Smooth muscle cell (in vitro differentiated cells): ENCODE measurements at regions not wholly inside any gene's neighbourhood (a gene's known extent, or its start where the extent isn't known, plus 50 kb on each side); places are given as distances from the start of the nearest gene placed in this dataset.

Experiments
- DNase-seq: peaks from one replicate; lab custom pipeline; 2025; ENCODE audit not compliant: unreplicated experiment; lab: John Stamatoyannopoulos, UW
- H2AFZ ChIP-seq: fragments of 200-600 bp; sonication (generic); 2 replicates; pipeline ENCODE4 v1.6.0; 2016; ENCODE audit warnings: antibody characterized with exemption, low read depth, mild to moderate bottlenecking
- H3F3A ChIP-seq: fragments of 200-600 bp; sonication (generic); 2 replicates; pipeline ENCODE4 v1.6.0; 2017; ENCODE audit warnings: antibody characterized with exemption, low read depth
- H3K27ac ChIP-seq: fragments of 200-600 bp; sonication (generic); 2 replicates; pipeline ENCODE4 v1.5.1; 2016; ENCODE audit warnings: low read depth, mild to moderate bottlenecking
- H3K27me3 ChIP-seq: fragments of 200-600 bp; sonication (generic); 2 replicates; pipeline ENCODE4 v1.6.1; 2016; ENCODE audit warnings: low read depth, mild to moderate bottlenecking
- H3K36me3 ChIP-seq: fragments of 200-600 bp; sonication (generic); 2 replicates; pipeline ENCODE4 v1.5.1; 2016; ENCODE audit warnings: low read depth
- H3K4me1 ChIP-seq: fragments of 200-600 bp; sonication (generic); 2 replicates; pipeline ENCODE4 v1.5.1; 2016; ENCODE audit warnings: low read depth
- H3K4me2 ChIP-seq: fragments of 200-600 bp; sonication (generic); 2 replicates; pipeline ENCODE4 v1.6.0; 2016; ENCODE audit warnings: mild to moderate bottlenecking
- H3K4me3 ChIP-seq: fragments of 200-600 bp; sonication (generic); 2 replicates; pipeline ENCODE4 v1.5.1; 2016; ENCODE audit warnings: mild to moderate bottlenecking
- H3K79me2 ChIP-seq: fragments of 200-600 bp; sonication (generic); 2 replicates; pipeline ENCODE4 v1.6.0; 2016; ENCODE audit warnings: low read depth, mild to moderate bottlenecking
- H3K9ac ChIP-seq: fragments of 200-600 bp; sonication (generic); 2 replicates; pipeline ENCODE4 v1.6.0; 2016; ENCODE audit warnings: low read depth
- H3K9me3 ChIP-seq: fragments of 200-600 bp; sonication (generic); replicated peaks from 2 replicates; pipeline ENCODE4 v1.5.1; 2016; ENCODE audit warnings: low read depth
- H4K20me1 ChIP-seq: fragments of 200-600 bp; sonication (generic); 2 replicates; pipeline ENCODE4 v1.6.0; 2016; ENCODE audit warnings: low read depth
- WGBS: methylation state at CpG from one replicate; pipeline ENCODE4 v1.1.7; 2016; ENCODE audit warnings: low lambda C conversion rate; 5-methylcytosine and 5-hydroxymethylcytosine counted together
- TF ChIP-seq, protein P1 (sequence below): fragments of 200-600 bp; sonication (generic); IDR thresholded peaks from 2 replicates; pipeline ENCODE4 v1.5.1; 2017; ENCODE audit warnings: borderline replicate concordance, mild to moderate bottlenecking, antibody characterized with exemption; ENCODE audit not compliant: insufficient read depth, poor library complexity, severe bottlenecking

- H3K27me3 ChIP-seq: no peaks in the 10 kb centered on the region
- H3K36me3 ChIP-seq: no peaks in the 10 kb centered on the region
- H2AFZ ChIP-seq: no peak overlapping the region
- no peak overlapping the region for H3K27ac ChIP-seq
- DNase-seq: no peak
- H3F3A ChIP-seq: no peaks in the 10 kb centered on the region
- no peaks in the 10 kb centered on the region for H3K9me3 ChIP-seq
- H3K9ac ChIP-seq: no peak overlapping the region
- H3K79me2 ChIP-seq: no peaks in the 10 kb centered on the region
- H4K20me1 ChIP-seq: no peaks in the 10 kb centered on the region
- TF ChIP-seq, protein P1, sequence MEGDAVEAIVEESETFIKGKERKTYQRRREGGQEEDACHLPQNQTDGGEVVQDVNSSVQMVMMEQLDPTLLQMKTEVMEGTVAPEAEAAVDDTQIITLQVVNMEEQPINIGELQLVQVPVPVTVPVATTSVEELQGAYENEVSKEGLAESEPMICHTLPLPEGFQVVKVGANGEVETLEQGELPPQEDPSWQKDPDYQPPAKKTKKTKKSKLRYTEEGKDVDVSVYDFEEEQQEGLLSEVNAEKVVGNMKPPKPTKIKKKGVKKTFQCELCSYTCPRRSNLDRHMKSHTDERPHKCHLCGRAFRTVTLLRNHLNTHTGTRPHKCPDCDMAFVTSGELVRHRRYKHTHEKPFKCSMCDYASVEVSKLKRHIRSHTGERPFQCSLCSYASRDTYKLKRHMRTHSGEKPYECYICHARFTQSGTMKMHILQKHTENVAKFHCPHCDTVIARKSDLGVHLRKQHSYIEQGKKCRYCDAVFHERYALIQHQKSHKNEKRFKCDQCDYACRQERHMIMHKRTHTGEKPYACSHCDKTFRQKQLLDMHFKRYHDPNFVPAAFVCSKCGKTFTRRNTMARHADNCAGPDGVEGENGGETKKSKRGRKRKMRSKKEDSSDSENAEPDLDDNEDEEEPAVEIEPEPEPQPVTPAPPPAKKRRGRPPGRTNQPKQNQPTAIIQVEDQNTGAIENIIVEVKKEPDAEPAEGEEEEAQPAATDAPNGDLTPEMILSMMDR: no peak
- no peak overlapping the region for H3K4me3 ChIP-seq
- no peak overlapping the region for H3K4me2 ChIP-seq
- H3K4me1 ChIP-seq: no peaks in the 10 kb centered on the region
Observed at GRCh38 chr2:51953931-51954330, 922.0 kb upstream of the NRXN1 start.

DNA sequence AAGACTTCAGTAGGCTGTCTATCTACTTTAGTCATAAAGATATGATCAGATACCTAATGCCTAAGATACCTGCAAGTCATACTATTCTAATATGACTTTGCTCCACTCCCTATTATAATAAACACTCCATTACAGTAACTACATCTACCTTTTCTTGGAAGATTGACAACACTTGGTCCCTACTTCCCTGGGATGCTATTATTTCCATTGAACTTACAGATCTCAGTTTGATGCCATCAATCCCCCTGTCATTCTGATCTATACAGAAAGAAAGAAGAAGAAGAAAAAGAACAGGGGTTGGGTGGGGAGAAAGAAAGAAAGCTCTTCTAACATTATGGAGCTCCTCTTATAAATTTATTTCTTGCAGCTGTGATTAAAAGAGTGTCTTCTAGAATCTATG, 889.1 kb upstream of the NRXN1 start:
- no peaks in the 10 kb centered on the region for H3K36me3 ChIP-seq
- no peak for DNase-seq
- H3K9me3 ChIP-seq: peaks cover 6% of the 10 kb centered on the region
- H3K79me2 ChIP-seq: no peaks in the 10 kb centered on the region
- H2AFZ ChIP-seq: no peak overlapping the region
- TF ChIP-seq, protein P1: no peak
- H4K20me1 ChIP-seq: no peaks in the 10 kb centered on the region
- no peak overlapping the region for H3K4me3 ChIP-seq
- no peaks in the 10 kb centered on the region for H3F3A ChIP-seq
- no peaks in the 10 kb centered on the region for H3K4me1 ChIP-seq
- H3K9ac ChIP-seq: no peak overlapping the region
- no peak overlapping the region for H3K4me2 ChIP-seq
- H3K27me3 ChIP-seq: no peaks in the 10 kb centered on the region
- no peak overlapping the region for H3K27ac ChIP-seq

DNA sequence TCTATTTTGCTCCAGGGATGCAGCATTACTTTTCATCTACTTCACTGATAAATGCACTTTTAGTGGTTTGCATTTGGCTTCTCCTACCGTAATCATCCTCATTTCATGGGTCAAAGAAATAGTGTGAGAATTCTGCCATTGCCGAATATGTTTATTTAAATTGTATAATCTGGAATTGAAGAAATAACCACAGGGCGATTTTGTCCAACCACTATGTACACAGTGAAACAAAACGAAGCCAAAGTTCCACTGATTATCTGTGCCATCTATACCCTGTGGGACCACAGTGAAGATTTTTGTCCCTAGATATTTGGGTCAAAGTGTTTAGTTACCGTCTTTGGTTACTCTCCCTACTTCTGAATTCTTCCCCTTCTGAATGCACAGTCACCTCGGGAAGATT, 888.6 kb upstream of the NRXN1 start:
- Histone ChIP-seq H3K27ac (no peak overlapping the region), H3K4me1 (no peaks in the 10 kb centered on the region), H2AFZ (no peak overlapping the region), H3K27me3 (no peaks in the 10 kb centered on the region), H3K4me2 (no peak overlapping the region), H3F3A (no peaks in the 10 kb centered on the region), H3K36me3 (no peaks in the 10 kb centered on the region), H3K9ac (no peak overlapping the region), H3K79me2 (no peaks in the 10 kb centered on the region), H4K20me1 (no peaks in the 10 kb centered on the region), H3K9me3 (peaks cover 6% of the 10 kb centered on the region), H3K4me3 (no peak overlapping the region)
- WGBS: 73% methylated on average over 6 of the region's 6 CpGs
- TF ChIP-seq, protein P1: no peak
- no peak for DNase-seq

GRCh38 chr2:51919395-51919794, 887.5 kb upstream of the NRXN1 start:
- TF ChIP-seq, protein P1: no peak
- H3K27ac ChIP-seq: no peak overlapping the region

More at GRCh38 chr2:51919395-51919794, 887.5 kb upstream of the NRXN1 start:
- H3K4me3 ChIP-seq: no peak overlapping the region
- DNase-seq: no peak
- H3F3A ChIP-seq: no peaks in the 10 kb centered on the region
- no peaks in the 10 kb centered on the region for H3K27me3 ChIP-seq
- H3K4me1 ChIP-seq: no peaks in the 10 kb centered on the region
- no peaks in the 10 kb centered on the region for H3K79me2 ChIP-seq
- peaks cover 6% of the 10 kb centered on the region for H3K9me3 ChIP-seq
- peak overlapping the region; percentile 42 for H3K4me2 ChIP-seq
- peaks cover 4% of the 10 kb centered on the region for H3K36me3 ChIP-seq
- no peak overlapping the region for H2AFZ ChIP-seq
- 88% methylated on average over 1 of the region's 1 CpG for WGBS
- no peak overlapping the region for H3K9ac ChIP-seq
- H4K20me1 ChIP-seq: no peaks in the 10 kb centered on the region
